ENCODE measurements at regions not wholly inside any gene's neighbourhood (a gene's known extent, or its start where the extent isn't known, plus 50 kb on each side); places are given as distances from the start of the nearest gene placed in this dataset.

- TF ChIP-seq ZNF274 (IDR thresholded peaks at IDR 0.05; ENCODE audit: low read depth, low read length) (no peak), YY1 (IDR thresholded peaks at IDR 0.05; ENCODE audit: insufficient read depth, insufficient read length) (no peak), SUZ12 (IDR thresholded peaks at IDR 0.05; ENCODE audit: extremely low read depth, insufficient read depth, insufficient read length) (no peak)
Measured at GRCh38 chrX:39144323-39144722, 343.1 kb downstream of the MID1IP1 start.

Measured in NT2/D1 (cell line).